Endothelial cell of umbilical vein (primary cell): ENCODE measurements at regions not wholly inside any gene's neighbourhood (a gene's known extent, or its start where the extent isn't known, plus 50 kb on each side); places are given as distances from the start of the nearest gene placed in this dataset.

Experiments used
- BruUV-seq: library from RNA; stranded (reverse); fragments of 400-500 nt; replicated peaks from 2 replicates; lab custom pipeline; 2021; lab: Mats Ljungman, UMichigan
- CTCF ChIA-PET: fragments of 300-600, 350-600 bp; sonication (Branson Sonifier 250); formaldehyde crosslinking; loops from one replicate; lab custom pipeline; 2021; ENCODE audit warnings: antibody characterized with exemption, inconsistent platforms; lab: Charles Lee
- POLR2A ChIA-PET: fragments of 300-600, 350-600 bp; sonication (Branson Sonifier 250); formaldehyde crosslinking; loops from one replicate; lab custom pipeline; 2021; ENCODE audit warnings: antibody characterized with exemption, inconsistent platforms; lab: Charles Lee
- DNase-seq: peaks from one replicate; pipeline ENCODE4 v3.0.0-alpha.2; 2011; ENCODE audit warnings: low read depth, low spot score
- FAIRE-seq: peaks from 2 replicates; lab custom pipeline; 2011; peaks lifted over from hg19 to GRCh38; lab: Jason Lieb, UNC
- H2AFZ ChIP-seq: 2 replicates; pipeline ENCODE4 v1.6.0; 2012; ENCODE audit warnings: low read depth, low read length, control low read depth, inconsistent platforms
- H3K27ac ChIP-seq: 2 replicates; pipeline ENCODE4 v1.5.1; 2011; ENCODE audit warnings: low read depth, mild to moderate bottlenecking, control low read depth, low read length, moderate library complexity; ENCODE audit not compliant: insufficient read depth
- H3K27me3 ChIP-seq, 2 experiments: 2 replicates each; pipeline versions ENCODE4 v1.6.0 to v1.6.1; 2011; ENCODE audit warnings: low read length in 2 of 2, mixed read lengths in 1 of 2; ENCODE audit not compliant: control insufficient read depth in 2 of 2, insufficient read depth in 2 of 2
- H3K36me3 ChIP-seq, 2 experiments: 2 replicates in 1 of 2; 3 replicates in 1 of 2; pipeline ENCODE4 v1.5.1; 2011; ENCODE audit warnings: low read length in 2 of 2, mild to moderate bottlenecking in 1 of 2, moderate library complexity in 1 of 2; ENCODE audit not compliant: control insufficient read depth in 2 of 2, insufficient read depth in 2 of 2; ENCODE audit errors: extremely low read depth in 1 of 2
- H3K4me1 ChIP-seq: 3 replicates; pipeline ENCODE4 v1.5.1; 2011; ENCODE audit warnings: mild to moderate bottlenecking, low read length; ENCODE audit not compliant: control insufficient read depth, insufficient read depth; ENCODE audit errors: extremely low read depth
- H3K4me2 ChIP-seq: 2 replicates; pipeline ENCODE4 v1.6.1; 2011; ENCODE audit warnings: low read length, control low read depth, mixed read lengths; ENCODE audit not compliant: insufficient read depth
- H3K4me3 ChIP-seq, 3 experiments: fragments of 200-600 bp in 1 of 3; sonication (generic), shearing (Covaris generic) in 1 of 3; replicated peaks in 1 of 3; 2 replicates each; pipeline ENCODE4 v1.5.1; 2011 to 2016; ENCODE audit warnings: control low read depth in 3 of 3, low read length in 3 of 3, mild to moderate bottlenecking in 2 of 3, inconsistent platforms in 1 of 3, low read depth in 1 of 3, moderate library complexity in 1 of 3; ENCODE audit not compliant: insufficient read depth in 1 of 3
- H3K79me2 ChIP-seq: 2 replicates; pipeline ENCODE4 v1.6.0; 2012; ENCODE audit warnings: low read length, inconsistent platforms; ENCODE audit not compliant: control insufficient read depth, insufficient read depth
- H3K9ac ChIP-seq: replicated peaks from 2 replicates; pipeline ENCODE3; 2011; ENCODE audit warnings: low read length, control low read depth; ENCODE audit not compliant: insufficient read depth; ENCODE audit errors: extremely low read depth
- H3K9me1 ChIP-seq: replicated peaks from 3 replicates; pipeline ENCODE4 v1.6.0; 2011; ENCODE audit warnings: mild to moderate bottlenecking, low read length; ENCODE audit not compliant: control insufficient read depth, insufficient read depth; ENCODE audit errors: extremely low read depth
- H3K9me3 ChIP-seq: replicated peaks from 2 replicates; pipeline ENCODE4 v1.5.1; 2012; ENCODE audit warnings: low read length, inconsistent platforms; ENCODE audit not compliant: control insufficient read depth, insufficient read depth
- H4K20me1 ChIP-seq: replicated peaks from 2 replicates; pipeline ENCODE3; 2011; ENCODE audit warnings: mild to moderate bottlenecking, low read length; ENCODE audit not compliant: control insufficient read depth, insufficient read depth; ENCODE audit errors: extremely low read depth
- CTCF ChIP-seq, 2 donors: IDR thresholded peaks; 1 replicate in 1 of 2; 2 replicates in 1 of 2; pipeline ENCODE4 v1.5.1; 2011; ENCODE audit warnings: low read length in 2 of 2, mild to moderate bottlenecking in 2 of 2, moderate library complexity in 2 of 2, control low read depth in 1 of 2, inconsistent platforms in 1 of 2, low read depth in 1 of 2; ENCODE audit not compliant: insufficient read depth in 1 of 2; ENCODE audit errors: extremely low read depth in 1 of 2
- EZH2 ChIP-seq: IDR thresholded peaks from 2 replicates; pipeline ENCODE4 v1.6.1; 2012; ENCODE audit warnings: borderline replicate concordance, low read depth, mild to moderate bottlenecking, moderate library complexity, low read length, inconsistent platforms; ENCODE audit not compliant: severe bottlenecking
- FOS ChIP-seq: IDR thresholded peaks from 2 replicates; pipeline ENCODE4 v1.6.1; 2011; ENCODE audit warnings: mild to moderate bottlenecking, low read length, moderate library complexity, borderline replicate concordance; ENCODE audit not compliant: insufficient read depth
- GATA2 ChIP-seq: IDR thresholded peaks from 2 replicates; pipeline ENCODE4 v1.7.0; 2011; ENCODE audit warnings: low read depth, mild to moderate bottlenecking, moderate library complexity, mixed read lengths, low read length; ENCODE audit not compliant: insufficient read length, insufficient read depth
- JUN ChIP-seq: IDR thresholded peaks from 2 replicates; pipeline ENCODE4 v1.6.1; 2011; ENCODE audit warnings: borderline replicate concordance, low read depth; ENCODE audit not compliant: insufficient read length, insufficient read depth
- MAX ChIP-seq: IDR thresholded peaks from 2 replicates; pipeline ENCODE4 v1.6.1; 2011; ENCODE audit not compliant: insufficient read depth, insufficient read length
- MYC ChIP-seq: IDR thresholded peaks from one replicate; pipeline ENCODE4 v1.6.1; 2011; ENCODE audit warnings: mild to moderate bottlenecking, low read depth, low read length
- POLR2A ChIP-seq: IDR thresholded peaks from 2 replicates; pipeline ENCODE4 v1.6.1; 2012; ENCODE audit warnings: low read depth, mild to moderate bottlenecking, control low read depth, low read length
- POLR2AphosphoS5 ChIP-seq: IDR thresholded peaks from 2 replicates; pipeline ENCODE4 v1.6.1; 2012; ENCODE audit warnings: low read depth, mild to moderate bottlenecking, control low read depth, low read length, moderate library complexity; ENCODE audit not compliant: insufficient read depth
- dilution Hi-C: fragments of 300-500 bp; cut with MboI; formaldehyde crosslinking; loops from one replicate; pipeline ENCODE4 v1.15.0; 2019; ENCODE audit warnings: low sequenced_read_pairs; ENCODE audit not compliant: extremely low pct_ligation_motif_present
- intact Hi-C: fragments of 100-400 bp; cut with micrococcal nuclease; formaldehyde crosslinking; loops from one replicate; pipeline ENCODE4 v1.10.0; 2022

GRCh38 chr14:38794677-38795076 lies 308.4 kb downstream of the SEC23A start:
- dilution Hi-C loops, result no loop called here

More at GRCh38 chr14:38794677-38795076, 308.4 kb downstream of the SEC23A start:
- Histone ChIP-seq H3K4me1 (no peaks in the 10 kb centered on the region), H3K4me3 (no peak overlapping the region), H4K20me1 (no peaks in the 10 kb centered on the region), H3K9me1 (no peaks in the 10 kb centered on the region), H3K4me2 (no peak overlapping the region), H3K27me3 (peaks cover 0 to 2% of the 10 kb centered on the region in 2 experiments), H2AFZ (no peak overlapping the region), H3K36me3 (no peaks in the 10 kb centered on the region), H3K9me3 (no peaks in the 10 kb centered on the region), H3K79me2 (no peaks in the 10 kb centered on the region), H3K27ac (no peak overlapping the region), H3K9ac (no peak overlapping the region)
- ChIA-PET CTCF (interaction anchor here (1.1 kb wide), 1 partner anchor 15 kb away, joined by 3 read pairs; no protein-coding TSS in a partner anchor), POLR2A (no interaction called here)
- BruUV-seq, result no TSS peak
- no peak for DNase-seq
- intact Hi-C loops, result no loop called here
- TF ChIP-seq MYC, result no peak
- TF ChIP-seq GATA2, result no peak
- TF ChIP-seq JUN, result no peak
- TF ChIP-seq MAX, result no peak
- TF ChIP-seq FOS, result no peak
- no peak for TF ChIP-seq POLR2AphosphoS5
- TF ChIP-seq POLR2A, result no peak
- TF ChIP-seq CTCF (IDR thresholded peaks at IDR 0.05; ENCODE audit: extremely low read depth in 1 of 2, insufficient read depth in 1 of 2, low read depth in 1 of 2, low read length in 2 of 2), result no peak
- TF ChIP-seq EZH2, result no peak
- no peak for FAIRE-seq
